ENCODE measurements at regions not wholly inside any gene's neighbourhood (a gene's known extent, or its start where the extent isn't known, plus 50 kb on each side); places are given as distances from the start of the nearest gene placed in this dataset.

- Histone ChIP-seq H3K4me1 (ENCODE audit: control insufficient read depth, low read length) (no peaks in the 10 kb centered on the region), H3F3A (ENCODE audit: control insufficient read depth, insufficient read depth) (no peaks in the 10 kb centered on the region), H3K9me2 (replicated peaks; ENCODE audit: control insufficient read depth, low read length) (no peaks in the 10 kb centered on the region), H3K27me3 (ENCODE audit: control insufficient read depth, low read length) (peaks cover 7% of the 10 kb centered on the region; the same call in 1 of the 2 replicates), H3K36me3 (ENCODE audit: control insufficient read depth, low read length) (no peaks in the 10 kb centered on the region), H3K4me2 (ENCODE audit: low read length) (no peak overlapping the region), H3K79me2 (ENCODE audit: control insufficient read depth, low read length) (no peaks in the 10 kb centered on the region), H3K9me3 (ENCODE audit: control insufficient read depth, insufficient read depth, low read length) (no peaks in the 10 kb centered on the region), H3K4me3 (ENCODE audit: low read length) (no peak overlapping the region), H4K20me1 (ENCODE audit: control insufficient read depth, insufficient read depth, low read depth, low read length) (no peaks in the 10 kb centered on the region), H3K27ac (ENCODE audit: low read depth, low read length) (no peak overlapping the region)
- TF ChIP-seq CTCF (IDR thresholded peaks at IDR 0.05; ENCODE audit: low read depth, low read length, poor library complexity, severe bottlenecking): no peak
- TF ChIP-seq EZH2phosphoT487 (IDR thresholded peaks at IDR 0.05; ENCODE audit: borderline replicate concordance, low read length): no peak
Observed at GRCh38 chr10:118467200-118467599, 125.1 kb upstream of the FAM204A start.

GRCh38 chr10:118465300-118465874 lies 123.3 kb upstream of the FAM204A start:
- Histone ChIP-seq H3K4me2 (ENCODE audit: low read length) (no peak overlapping the region), H3K4me1 (ENCODE audit: control insufficient read depth, low read length) (no peaks in the 10 kb centered on the region), H3K27me3 (ENCODE audit: control insufficient read depth, low read length) (0 out of 2 replicates have a peak, but pooled peaks cover 2% of the 10 kb centered on the region), H3K9me2 (replicated peaks; ENCODE audit: control insufficient read depth, low read length) (no peaks in the 10 kb centered on the region), H3K79me2 (ENCODE audit: control insufficient read depth, low read length) (no peaks in the 10 kb centered on the region), H3K4me3 (ENCODE audit: low read length) (no peak overlapping the region), H3K36me3 (ENCODE audit: control insufficient read depth, low read length) (no peaks in the 10 kb centered on the region), H3F3A (ENCODE audit: control insufficient read depth, insufficient read depth) (no peaks in the 10 kb centered on the region), H3K9me3 (ENCODE audit: control insufficient read depth, insufficient read depth, low read length) (no peaks in the 10 kb centered on the region), H3K27ac (ENCODE audit: low read depth, low read length) (no peak overlapping the region), H4K20me1 (ENCODE audit: control insufficient read depth, insufficient read depth, low read depth, low read length) (no peaks in the 10 kb centered on the region)
- TF ChIP-seq CTCF (IDR thresholded peaks at IDR 0.05; ENCODE audit: low read depth, low read length, poor library complexity, severe bottlenecking): no peak
- no peak for TF ChIP-seq EZH2phosphoT487 (IDR thresholded peaks at IDR 0.05; ENCODE audit: borderline replicate concordance, low read length)

DNA sequence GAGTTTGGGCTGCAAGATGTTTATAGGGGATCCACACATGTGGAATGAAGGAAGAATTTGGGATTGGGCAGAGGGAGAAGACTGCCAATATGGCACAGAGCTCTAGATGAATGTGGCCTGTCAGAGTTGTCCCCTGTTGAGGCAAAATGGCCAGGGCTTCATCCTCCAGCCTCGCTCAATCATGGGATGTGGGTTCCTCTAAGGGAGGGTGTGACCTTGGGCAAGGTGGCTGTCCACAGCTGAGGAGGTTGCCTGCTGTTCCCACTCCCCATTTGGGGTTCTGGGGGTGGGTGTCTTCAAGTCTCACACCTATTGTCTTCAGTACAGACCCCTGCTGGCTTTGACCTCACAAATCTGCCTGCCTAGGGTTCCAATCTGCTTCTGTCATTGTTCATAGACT lies 121.6 kb upstream of the FAM204A start:
- Histone ChIP-seq H3K9me2 (replicated peaks; ENCODE audit: control insufficient read depth, low read length) (no peaks in the 10 kb centered on the region), H3K4me3 (ENCODE audit: low read length) (no peak overlapping the region), H3K4me2 (ENCODE audit: low read length) (no peak overlapping the region), H3K79me2 (ENCODE audit: control insufficient read depth, low read length) (no peaks in the 10 kb centered on the region), H4K20me1 (ENCODE audit: control insufficient read depth, insufficient read depth, low read depth, low read length) (no peaks in the 10 kb centered on the region), H3F3A (ENCODE audit: control insufficient read depth, insufficient read depth) (no peaks in the 10 kb centered on the region), H3K27me3 (ENCODE audit: control insufficient read depth, low read length) (peaks cover 9% of the 10 kb centered on the region), H3K27ac (ENCODE audit: low read depth, low read length) (no peak overlapping the region), H3K36me3 (ENCODE audit: control insufficient read depth, low read length) (no peaks in the 10 kb centered on the region), H3K9me3 (ENCODE audit: control insufficient read depth, insufficient read depth, low read length) (no peaks in the 10 kb centered on the region), H3K4me1 (ENCODE audit: control insufficient read depth, low read length) (no peaks in the 10 kb centered on the region)
- TF ChIP-seq CTCF (IDR thresholded peaks at IDR 0.05; ENCODE audit: low read depth, low read length, poor library complexity, severe bottlenecking) (no peak), EZH2phosphoT487 (IDR thresholded peaks at IDR 0.05; ENCODE audit: borderline replicate concordance, low read length) (no peak)
